Endodermal cell (in vitro differentiated cells): ENCODE measurements at regions not wholly inside any gene's neighbourhood (a gene's known extent, or its start where the extent isn't known, plus 50 kb on each side); places are given as distances from the start of the nearest gene placed in this dataset.

Source experiments
- DNase-seq: peaks from one replicate; pipeline ENCODE4 v3.0.0-alpha.2; 2017
- H3K27ac ChIP-seq: 2 replicates; pipeline ENCODE4 v1.5.1; 2013; ENCODE audit warnings: mild to moderate bottlenecking, low read depth, low read length, moderate library complexity
- H3K27me3 ChIP-seq: 2 replicates; pipeline ENCODE4 v1.6.1; 2013; ENCODE audit warnings: mild to moderate bottlenecking, low read length, moderate library complexity; ENCODE audit not compliant: insufficient read depth, control insufficient read depth, poor library complexity, severe bottlenecking
- H3K36me3 ChIP-seq: 2 replicates; pipeline ENCODE4 v1.7.0; 2013; ENCODE audit warnings: mild to moderate bottlenecking, low read length, moderate library complexity; ENCODE audit not compliant: control insufficient read depth, insufficient read depth
- H3K4me1 ChIP-seq: one replicate; pipeline ENCODE4 v1.7.0; 2013; ENCODE audit warnings: low read length; ENCODE audit not compliant: control insufficient read depth, insufficient read depth
- H3K4me3 ChIP-seq: 2 replicates; pipeline ENCODE4 v1.5.1; 2013; ENCODE audit warnings: mild to moderate bottlenecking, low read length, moderate library complexity
- H3K9ac ChIP-seq: 2 replicates; pipeline ENCODE4 v1.6.1; 2013; ENCODE audit warnings: mild to moderate bottlenecking, low read length, moderate library complexity; ENCODE audit not compliant: poor library complexity, severe bottlenecking; ENCODE audit errors: extremely low read depth
- H3K9me3 ChIP-seq: 2 replicates; pipeline ENCODE4 v1.6.1; 2013; ENCODE audit warnings: mild to moderate bottlenecking, low read length, moderate library complexity; ENCODE audit not compliant: control insufficient read depth
- H3K27ac Mint-ChIP-seq: 2 replicates; pipeline ENCODE4 v1.8.0; 2020; ENCODE audit warnings: mixed read lengths
- H3K27me3 Mint-ChIP-seq: 2 replicates; pipeline ENCODE4 v1.8.0; 2021; ENCODE audit warnings: mild to moderate bottlenecking, mixed read lengths; ENCODE audit not compliant: insufficient read depth
- H3K36me3 Mint-ChIP-seq: 2 replicates; pipeline ENCODE4 v1.8.0; 2020; ENCODE audit warnings: low read depth, mixed read lengths
- H3K4me1 Mint-ChIP-seq: 2 replicates; pipeline ENCODE4 v1.8.0; 2020; ENCODE audit warnings: mixed read lengths
- H3K4me3 Mint-ChIP-seq: 2 replicates; pipeline ENCODE4 v1.8.0; 2020; ENCODE audit warnings: mild to moderate bottlenecking, moderate library complexity, mixed read lengths
- H3K9me3 Mint-ChIP-seq: 2 replicates; pipeline ENCODE4 v1.8.0; 2020; ENCODE audit warnings: mild to moderate bottlenecking, mixed read lengths
- CTCF ChIP-seq: fragments of 200-600 bp; sonication (generic); conservative IDR thresholded peaks from 2 replicates; pipeline ENCODE4 v1.5.0; 2021; ENCODE audit warnings: antibody characterized with exemption, mild to moderate bottlenecking
- WGBS, 2 experiments: methylation state at CpG; one replicate each; pipeline versions ENCODE4 v1.1.5 to v1.1.7; 2013; ENCODE audit warnings: missing lambda C conversion rate in 2 of 2, mixed read lengths in 1 of 2; ENCODE audit not compliant: insufficient coverage in 1 of 2, insufficient read length in 1 of 2; 5-methylcytosine and 5-hydroxymethylcytosine counted together

DNA sequence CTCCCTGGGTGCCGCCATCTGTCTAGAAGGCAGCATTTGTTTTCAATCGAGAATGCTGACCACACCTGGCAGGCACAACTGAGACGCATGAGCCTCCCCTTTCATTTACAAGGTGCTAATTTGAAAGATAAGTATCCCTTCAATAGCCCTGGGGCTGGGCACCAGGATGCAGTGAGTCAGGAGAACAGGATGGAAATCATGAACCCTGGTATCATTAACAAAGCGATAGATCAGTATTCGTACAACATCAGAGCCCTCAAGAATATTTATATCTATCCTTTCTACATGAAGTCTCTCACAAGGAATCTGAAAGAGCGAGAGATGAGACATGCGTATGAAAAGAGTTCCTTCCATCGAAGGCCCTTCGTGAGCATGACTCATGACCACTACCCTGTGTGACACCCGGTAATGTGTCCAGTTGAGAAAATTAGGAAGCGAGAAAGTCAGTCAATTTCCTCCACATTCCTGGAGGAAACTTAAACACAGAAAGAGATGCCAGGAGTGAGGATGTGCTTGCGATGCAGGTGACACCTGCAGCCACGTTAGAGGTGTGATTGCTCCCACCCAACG, 123.1 kb upstream of the PITRM1 start:
- H3K4me3 ChIP-seq: no peak overlapping the region

GRCh38 chr10:3294919-3295581, 122.5 kb upstream of the PITRM1 start:
- H3K4me3 ChIP-seq: no peak overlapping the region
- H3K36me3 ChIP-seq: no peaks in the 10 kb centered on the region
- no peak overlapping the region for H3K27ac Mint-ChIP-seq
- peaks cover 2% of the 10 kb centered on the region for H3K27me3 Mint-ChIP-seq
- H3K4me1 Mint-ChIP-seq: peaks cover 19% of the 10 kb centered on the region
- no peaks in the 10 kb centered on the region for H3K9me3 ChIP-seq
- WGBS, 2 experiments: 83 to 91% methylated on average over 13 to 14 of the region's 14 CpGs
- DNase-seq: no peak
- peak; percentile 24 for TF ChIP-seq CTCF
- no peaks in the 10 kb centered on the region for H3K36me3 Mint-ChIP-seq
- H3K27me3 ChIP-seq: no peaks in the 10 kb centered on the region
- no peak overlapping the region for H3K9ac ChIP-seq
- no peak overlapping the region for H3K4me3 Mint-ChIP-seq
- H3K9me3 Mint-ChIP-seq: no peaks in the 10 kb centered on the region
- H3K4me1 ChIP-seq: peaks cover 4% of the 10 kb centered on the region
- no peak overlapping the region for H3K27ac ChIP-seq

More for the DNA sequence above, 123.1 kb upstream of the PITRM1 start:
- H3K27me3 Mint-ChIP-seq: peaks cover 2% of the 10 kb centered on the region
- DNase-seq: no peak
- Histone ChIP-seq H3K9me3 (no peaks in the 10 kb centered on the region), H3K4me1 (peaks cover 4% of the 10 kb centered on the region), H3K9ac (no peak overlapping the region), H3K36me3 (no peaks in the 10 kb centered on the region), H3K27me3 (no peaks in the 10 kb centered on the region), H3K27ac (no peak overlapping the region)
- H3K4me3 Mint-ChIP-seq: no peak overlapping the region
- H3K4me1 Mint-ChIP-seq: peaks cover 19% of the 10 kb centered on the region
- no peak overlapping the region for H3K27ac Mint-ChIP-seq
- 85 to 89% methylated on average over 12 to 14 of the region's 14 CpGs for WGBS, 2 experiments
- TF ChIP-seq CTCF: no peak
- no peaks in the 10 kb centered on the region for H3K36me3 Mint-ChIP-seq
- H3K9me3 Mint-ChIP-seq: no peaks in the 10 kb centered on the region

GRCh38 chr10:3293581-3294431, 121.2 kb upstream of the PITRM1 start:
- no peak overlapping the region for H3K9ac ChIP-seq
- H3K4me1 ChIP-seq: peaks cover 4% of the 10 kb centered on the region
- Mint-ChIP-seq H3K4me1 (peaks cover 19% of the 10 kb centered on the region), H3K27ac (no peak overlapping the region), H3K4me3 (no peak overlapping the region), H3K27me3 (peaks cover 3% of the 10 kb centered on the region), H3K9me3 (no peaks in the 10 kb centered on the region), H3K36me3 (no peaks in the 10 kb centered on the region)
- H3K27ac ChIP-seq: no peak overlapping the region
- no peaks in the 10 kb centered on the region for H3K9me3 ChIP-seq
- TF ChIP-seq CTCF: no peak
- WGBS, 2 experiments: 91 to 95% methylated on average over 16 to 19 of the region's 19 CpGs
- no peak for DNase-seq
- no peak overlapping the region for H3K4me3 ChIP-seq
- H3K27me3 ChIP-seq: no peaks in the 10 kb centered on the region
- no peaks in the 10 kb centered on the region for H3K36me3 ChIP-seq
